ENCODE measurements at regions not wholly inside any gene's neighbourhood (a gene's known extent, or its start where the extent isn't known, plus 50 kb on each side); places are given as distances from the start of the nearest gene placed in this dataset.

DNA sequence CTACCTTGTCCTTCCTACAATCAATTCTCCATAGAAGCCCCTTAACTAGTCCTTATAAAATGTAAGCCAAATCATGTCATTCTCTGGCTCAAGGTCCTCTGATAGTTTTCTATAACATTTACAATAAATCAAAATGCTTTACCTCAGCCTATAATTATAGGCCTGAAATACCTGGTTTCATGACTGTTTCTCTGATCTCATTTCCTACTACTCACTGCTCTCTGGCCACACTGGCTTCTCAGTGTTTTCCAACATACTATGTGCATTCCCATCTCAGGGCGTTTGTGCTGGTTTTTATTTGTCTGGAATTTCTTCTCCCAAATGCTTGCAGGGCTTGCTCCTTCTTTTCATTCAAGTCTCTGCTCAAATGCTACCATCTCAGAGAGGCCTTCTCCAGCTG lies 67.9 kb upstream of the MAGI3 start:
- in situ Hi-C loops (cut with HindIII; ENCODE audit: low pct_unique_long_range_greater_than_20kb, low sequenced_read_pairs) = no loop called here
- DNase-seq (ENCODE audit: low read depth) = no peak

DNA sequence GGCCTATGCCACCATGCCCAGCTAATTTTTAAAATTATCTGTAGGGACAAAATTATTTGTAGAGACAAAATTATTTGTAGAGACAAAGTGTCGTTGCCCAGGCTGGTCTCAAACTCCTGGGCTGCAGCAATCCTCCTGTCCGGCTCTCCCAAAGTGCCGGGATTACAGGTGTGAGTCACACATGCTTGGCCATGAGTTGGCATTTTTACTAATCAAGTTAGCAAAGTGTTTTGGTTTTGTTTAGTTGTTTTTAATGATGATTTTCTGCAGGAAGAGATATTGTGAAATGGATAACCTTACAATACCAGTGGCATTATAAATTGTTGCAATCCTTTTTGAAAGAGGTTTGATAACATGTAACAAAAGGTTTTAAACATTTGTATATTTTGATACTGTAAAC lies 65.3 kb upstream of the MAGI3 start:
- peak; percentile 41 for DNase-seq (ENCODE audit: low read depth)
- in situ Hi-C loops (cut with HindIII; ENCODE audit: low pct_unique_long_range_greater_than_20kb, low sequenced_read_pairs) = no loop called here

DNA sequence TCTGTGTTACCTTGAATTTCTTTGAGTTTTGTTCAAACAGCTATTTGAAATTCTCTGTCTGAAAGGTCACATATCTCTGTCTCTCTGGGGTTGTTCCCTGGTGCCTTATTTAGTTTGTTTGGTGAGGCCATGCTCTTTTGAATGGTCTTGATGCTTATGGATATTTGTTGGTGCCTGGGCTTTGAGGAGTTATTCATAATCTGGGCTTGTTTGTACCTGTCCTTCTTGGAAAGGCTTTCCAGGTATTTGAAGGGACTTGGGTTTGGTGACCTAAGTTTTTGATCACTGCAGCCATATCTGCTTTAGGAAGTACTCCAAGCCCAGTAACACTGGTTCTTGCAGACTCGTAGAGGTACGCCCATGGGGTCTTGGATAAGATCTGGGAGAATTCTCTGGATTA lies 63.3 kb upstream of the MAGI3 start:
- in situ Hi-C loops (cut with HindIII; ENCODE audit: low pct_unique_long_range_greater_than_20kb, low sequenced_read_pairs) = no loop called here

DNA sequence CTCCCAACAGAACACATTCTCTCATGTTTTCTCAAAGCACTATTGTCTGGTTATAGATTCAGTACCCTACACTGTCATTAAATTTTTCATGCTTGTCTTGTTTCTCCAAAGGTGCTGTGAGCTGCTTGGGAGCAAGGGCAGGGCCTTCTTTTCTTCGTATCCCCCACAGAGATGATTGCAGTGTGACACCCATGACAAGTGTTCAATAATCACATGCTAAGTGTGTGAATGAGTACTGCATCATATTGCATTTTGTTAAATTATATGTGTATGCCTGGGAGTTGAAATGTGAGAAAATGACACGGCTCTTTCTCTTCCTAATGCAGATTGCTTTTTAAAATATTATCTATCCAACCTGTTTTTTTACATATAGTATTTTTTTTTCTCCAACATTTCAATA lies 57.3 kb upstream of the MAGI3 start:
- in situ Hi-C loops (cut with HindIII; ENCODE audit: low pct_unique_long_range_greater_than_20kb, low sequenced_read_pairs) = no loop called here

More for the DNA sequence above, 63.3 kb upstream of the MAGI3 start:
- DNase-seq (ENCODE audit: low read depth) = no peak

DNA sequence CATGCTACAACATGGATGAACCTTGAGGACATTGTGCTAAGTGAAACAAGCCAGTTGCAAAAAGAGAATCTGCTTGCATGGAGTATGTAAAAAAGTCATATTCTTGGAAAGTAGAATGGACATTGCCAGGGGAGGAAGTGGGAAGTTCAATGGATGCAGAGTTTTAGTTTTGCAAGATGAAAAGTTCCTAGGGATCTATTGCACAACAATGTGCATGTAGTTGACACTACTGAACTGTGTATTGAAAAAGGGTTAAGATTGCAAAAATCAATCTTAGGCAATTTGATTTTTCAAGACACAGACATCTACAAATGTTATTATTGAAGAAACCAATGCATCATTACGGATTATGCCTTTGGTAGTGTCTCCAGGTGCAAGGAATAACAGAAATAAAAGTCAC lies 50.3 kb upstream of the MAGI3 start:
- no peak for DNase-seq (ENCODE audit: low read depth)
- in situ Hi-C loops (cut with HindIII; ENCODE audit: low pct_unique_long_range_greater_than_20kb, low sequenced_read_pairs) = no loop called here

More for the DNA sequence above, 57.3 kb upstream of the MAGI3 start:
- DNase-seq (ENCODE audit: low read depth) = no peak

All from Caki2 (cell line).